GM21447 (cell line): ENCODE measurements at regions not wholly inside any gene's neighbourhood (a gene's known extent, or its start where the extent isn't known, plus 50 kb on each side); places are given as distances from the start of the nearest gene placed in this dataset.

Experiments
- ATAC-seq: cut with Tn5 transposase; IDR thresholded peaks from one replicate; pipeline ENCODE4 v1.9.1; 2021; ENCODE audit not compliant: unreplicated experiment

DNA sequence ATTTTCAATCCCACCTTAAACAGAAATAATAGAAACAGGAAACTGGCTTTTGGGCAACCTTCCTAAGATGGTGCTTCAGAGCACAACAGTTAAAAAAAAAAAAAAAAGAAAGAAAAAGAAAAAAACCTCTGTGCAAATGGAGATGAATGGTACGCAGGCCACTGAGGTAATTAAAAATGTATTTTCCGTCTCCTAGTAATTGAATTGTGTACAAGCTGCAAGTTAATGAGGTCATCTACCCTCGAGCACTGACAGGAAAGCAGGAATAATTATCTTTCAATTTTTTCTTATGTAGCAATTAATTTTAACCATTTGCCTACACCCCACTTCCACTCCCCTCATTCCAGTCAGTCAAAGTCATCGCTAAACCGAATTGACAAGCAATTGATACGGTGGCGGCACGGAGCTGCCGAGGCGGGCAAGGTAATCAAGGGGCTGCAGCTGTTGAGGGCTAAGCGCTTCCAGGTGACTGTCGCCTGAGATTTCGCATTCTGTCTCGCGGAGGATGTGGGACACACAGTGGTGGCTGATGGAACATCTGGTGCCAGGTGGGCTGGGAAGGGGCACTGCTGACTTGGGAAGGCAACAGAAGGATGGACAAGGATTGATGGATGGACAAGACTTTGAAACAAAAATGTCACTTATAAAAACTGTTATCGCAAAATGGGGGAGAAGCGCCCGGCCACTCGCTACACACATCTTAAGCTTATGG, 109.4 kb downstream of the RCN1 start:
- ATAC-seq = no peak

DNA sequence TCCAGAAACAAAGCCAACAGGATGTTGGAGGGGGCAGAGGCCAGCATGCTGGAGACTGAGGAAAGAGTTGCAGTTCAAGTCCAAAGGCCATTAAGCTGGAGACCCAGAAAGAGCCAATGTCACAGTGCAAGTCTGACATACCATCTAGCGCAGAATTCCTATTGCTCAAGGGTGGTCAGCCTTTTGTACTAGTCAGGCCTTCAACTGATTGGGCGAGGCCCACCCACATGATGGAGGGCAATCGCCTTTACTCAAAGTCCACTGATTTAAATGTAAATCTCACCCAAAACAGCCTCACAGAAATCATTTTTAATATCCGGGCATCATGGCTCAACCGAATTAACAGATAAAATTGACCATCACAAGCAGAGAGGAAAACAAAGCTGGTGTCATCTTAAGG, 113.9 kb downstream of the RCN1 start:
- no peak for ATAC-seq

DNA sequence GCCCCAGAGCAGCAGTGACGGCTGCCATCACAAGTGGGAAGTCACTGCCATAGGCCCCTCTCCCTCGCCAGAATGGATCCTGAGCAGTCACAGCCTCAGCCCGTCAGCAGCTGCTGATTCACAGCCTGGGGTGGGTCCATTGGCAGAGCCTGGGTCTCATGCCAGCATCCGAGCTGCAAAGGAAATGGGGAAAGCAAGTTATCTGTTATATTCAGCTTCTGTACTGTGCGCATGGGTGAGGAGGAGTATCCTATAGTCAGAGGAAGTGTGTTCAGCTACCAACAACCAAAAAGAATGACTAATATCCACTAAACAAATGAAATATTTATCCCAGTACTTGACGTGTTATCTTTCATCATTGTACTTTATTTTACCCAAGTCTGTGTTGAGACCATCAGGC, 119.7 kb downstream of the RCN1 start:
- ATAC-seq = no peak

DNA sequence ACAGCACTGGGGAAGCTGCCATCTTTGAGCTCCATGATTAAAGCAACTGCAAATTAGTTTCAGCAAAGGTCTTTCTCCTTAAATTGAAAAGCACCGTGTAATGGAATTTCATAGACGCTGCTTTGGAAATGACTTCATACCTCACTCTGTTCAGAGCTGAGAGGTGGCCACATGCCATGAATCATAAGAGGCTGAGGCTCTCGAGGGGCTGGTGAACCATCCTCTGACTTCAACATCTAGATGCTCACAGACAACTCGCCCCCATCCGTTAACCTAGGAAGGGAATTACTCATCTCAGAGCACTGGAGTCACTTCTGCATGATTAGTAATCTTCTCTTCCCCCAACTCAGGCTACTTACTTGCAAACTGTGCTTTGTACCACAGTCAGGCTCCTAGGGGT, 122.3 kb downstream of the RCN1 start:
- ATAC-seq = no peak

DNA sequence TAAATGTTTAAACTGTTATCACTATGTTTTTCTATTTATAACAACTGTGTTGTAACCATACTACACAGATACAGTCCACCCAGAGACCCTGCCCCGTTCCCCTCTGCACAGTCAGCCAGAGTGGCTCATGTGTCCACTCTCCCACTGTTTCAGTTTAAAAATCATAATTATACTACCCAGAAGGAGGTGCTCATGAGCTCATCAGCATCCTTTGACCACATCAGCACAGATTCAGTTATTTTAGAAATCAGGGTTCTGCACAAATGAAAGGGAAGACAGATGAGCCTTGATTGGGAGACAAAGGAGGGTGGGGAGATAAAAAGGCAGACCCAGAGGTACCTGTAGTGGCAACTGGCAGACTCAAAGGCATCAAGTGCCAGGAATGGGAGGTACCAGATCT, 124.3 kb downstream of the RCN1 start:
- no peak for ATAC-seq

DNA sequence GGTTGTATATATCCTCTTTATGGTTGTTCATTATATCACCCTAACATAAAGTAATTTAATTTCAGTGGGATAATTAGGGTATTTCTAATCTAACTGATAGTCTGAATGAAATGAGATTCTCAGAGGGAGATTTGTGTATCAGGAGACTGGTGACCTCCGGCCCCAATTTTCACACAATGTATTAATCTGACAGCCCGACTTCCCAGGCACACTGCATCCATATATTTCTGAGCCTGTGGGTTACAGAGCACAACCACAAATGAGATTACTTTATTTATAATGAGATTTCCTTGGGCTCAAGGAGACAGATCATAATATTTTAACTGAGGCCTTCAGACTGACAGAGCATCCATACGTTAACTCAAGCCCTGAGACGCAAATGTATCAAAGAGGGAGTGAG, 125.9 kb downstream of the RCN1 start:
- no peak for ATAC-seq

DNA sequence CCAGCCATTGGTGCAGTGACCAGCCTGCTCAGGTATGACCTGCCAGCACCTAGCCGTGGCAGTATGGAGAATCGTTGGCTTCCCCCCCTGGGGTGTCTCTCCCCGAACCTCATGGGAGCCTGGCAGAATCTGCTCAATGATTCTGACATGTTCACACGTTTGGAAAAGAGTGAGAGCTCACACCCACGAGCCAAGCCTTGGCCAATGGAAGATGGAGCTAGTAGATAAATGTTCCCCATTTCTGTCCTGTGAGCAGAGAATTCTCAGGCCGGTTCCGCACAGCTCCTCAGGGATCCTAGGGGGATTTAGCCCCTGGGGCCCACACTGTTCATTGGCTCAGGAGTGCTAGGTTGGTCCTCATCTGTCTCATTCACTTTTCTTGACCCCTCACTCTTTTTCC, 128.4 kb downstream of the RCN1 start:
- ATAC-seq = no peak

DNA sequence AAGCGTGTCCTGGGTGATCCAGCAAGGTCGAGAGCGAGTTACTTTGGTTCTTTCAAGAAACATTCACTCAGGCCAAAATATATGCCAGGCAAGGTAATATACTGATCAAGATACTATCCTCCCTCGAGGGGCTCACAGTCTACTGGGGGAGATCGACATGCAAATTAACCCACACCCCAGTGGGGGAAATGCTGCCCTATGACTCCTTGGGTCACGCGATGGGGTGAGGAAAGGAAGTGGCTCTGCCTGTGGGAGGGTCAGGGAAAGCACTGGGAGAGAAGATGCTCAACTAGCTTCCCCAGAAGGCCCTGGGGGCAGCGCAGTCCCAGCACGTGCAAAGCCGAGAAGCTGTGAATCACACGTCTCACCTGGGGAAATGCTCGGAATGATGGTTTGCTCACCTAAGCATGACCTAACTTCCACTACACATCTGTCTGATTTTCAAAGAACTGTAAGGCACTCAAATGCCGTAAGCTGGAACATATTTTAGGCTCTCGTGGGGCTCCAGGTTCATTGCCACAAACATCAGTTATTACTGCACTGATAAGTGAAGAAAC, 130.7 kb downstream of the RCN1 start:
- ATAC-seq = no peak

DNA sequence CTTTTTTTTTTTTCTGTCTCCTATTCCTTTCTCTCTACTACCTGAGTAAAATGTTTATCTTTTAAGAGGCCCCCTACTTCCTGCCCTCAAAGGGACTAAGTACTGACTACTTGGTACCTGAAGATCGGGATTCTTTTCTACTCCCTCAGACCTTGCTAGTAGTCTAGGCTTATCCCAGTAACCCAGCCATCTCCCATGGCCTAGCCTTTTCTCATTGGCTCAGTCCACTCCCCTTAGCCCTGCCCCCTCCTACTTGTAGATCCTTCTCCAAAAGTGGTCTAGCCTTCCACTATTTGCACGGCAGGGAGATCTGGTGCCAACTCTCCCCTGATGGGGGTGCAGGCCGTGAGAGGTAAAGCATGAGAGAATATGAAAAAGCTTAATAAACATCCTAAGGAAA, 133.7 kb downstream of the RCN1 start:
- no peak for ATAC-seq

DNA sequence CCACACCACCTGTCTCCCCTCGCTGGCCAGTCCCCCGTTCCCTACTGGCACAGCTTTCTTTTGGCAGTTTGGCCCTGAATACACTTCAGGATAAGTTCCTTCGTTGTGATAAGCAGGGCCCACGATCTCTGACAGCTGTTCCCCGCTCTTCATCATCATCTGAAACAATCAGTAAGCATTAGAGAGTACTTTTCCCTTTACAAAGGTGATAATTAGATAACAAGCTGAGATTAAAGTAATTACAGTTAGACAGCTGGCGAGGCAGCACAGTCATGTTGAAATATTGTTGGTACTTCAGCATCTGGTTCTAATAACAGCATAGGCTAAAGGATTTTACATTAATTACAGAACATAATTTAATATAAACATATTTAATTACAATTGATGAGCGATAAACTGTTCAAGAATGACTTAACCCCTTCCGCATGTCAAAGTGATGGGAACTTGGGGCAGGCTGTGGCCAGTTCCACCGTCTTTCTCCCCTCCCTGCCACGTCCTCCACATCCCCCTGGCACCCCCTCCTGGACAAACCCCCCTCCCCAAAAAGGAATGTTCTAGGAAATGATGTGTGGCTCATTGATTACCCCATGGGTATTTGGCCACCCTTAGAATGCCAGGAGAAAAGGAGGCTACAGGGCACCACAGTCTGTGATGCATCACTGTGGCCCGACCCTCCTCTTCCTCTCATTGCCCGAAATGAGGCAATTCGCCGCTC, 134.9 kb downstream of the RCN1 start:
- ATAC-seq = no peak

DNA sequence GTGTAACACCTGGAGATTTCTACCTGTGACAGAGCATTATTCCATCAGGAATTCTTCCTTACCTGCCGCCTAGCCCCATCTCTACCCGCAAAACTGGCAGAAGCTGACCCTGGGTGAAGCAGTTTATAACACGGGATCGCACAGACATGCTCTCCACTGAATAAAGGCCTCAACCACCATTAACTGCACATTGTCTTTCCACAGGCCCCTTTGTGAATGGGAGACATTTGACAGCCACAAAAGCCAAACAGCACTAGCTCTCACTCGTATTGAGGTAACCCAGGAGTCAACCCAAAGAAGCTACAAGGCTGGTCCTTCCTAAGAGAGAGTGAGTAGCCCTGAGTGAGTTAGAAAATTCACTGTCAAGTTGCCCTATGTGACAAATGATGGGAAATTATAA, 135.6 kb downstream of the RCN1 start:
- no peak for ATAC-seq

DNA sequence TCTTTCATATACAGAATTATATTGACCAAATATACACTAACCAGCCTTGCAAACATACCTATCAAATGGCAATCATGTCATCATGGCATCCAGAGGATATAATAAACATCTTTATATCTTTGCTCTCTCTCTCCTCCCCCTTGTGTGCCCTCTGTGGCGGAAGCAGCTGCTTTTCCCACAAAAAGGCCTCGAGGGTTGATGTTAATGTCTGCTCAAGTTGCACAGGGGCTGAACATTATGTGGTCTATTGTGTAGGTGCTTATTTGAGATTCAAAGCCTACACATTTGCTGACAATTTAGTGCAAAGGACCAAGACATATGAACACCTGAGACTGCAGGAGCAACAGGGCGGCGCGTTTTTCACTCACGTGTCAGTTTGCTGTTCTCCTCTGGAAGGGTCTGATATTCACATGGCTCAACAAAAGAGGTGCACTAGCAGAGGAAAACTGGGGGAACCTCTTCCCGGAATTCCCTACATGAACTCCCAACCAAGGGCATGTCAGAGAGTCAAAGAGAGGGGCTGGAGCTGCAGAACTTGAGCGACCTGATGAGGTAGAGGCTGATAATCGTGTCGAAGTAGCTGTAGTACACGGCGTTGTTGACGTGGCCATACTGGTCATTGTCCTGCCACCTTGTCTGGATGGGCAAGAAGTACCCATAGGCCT, 138.8 kb downstream of the RCN1 start:
- no peak for ATAC-seq

DNA sequence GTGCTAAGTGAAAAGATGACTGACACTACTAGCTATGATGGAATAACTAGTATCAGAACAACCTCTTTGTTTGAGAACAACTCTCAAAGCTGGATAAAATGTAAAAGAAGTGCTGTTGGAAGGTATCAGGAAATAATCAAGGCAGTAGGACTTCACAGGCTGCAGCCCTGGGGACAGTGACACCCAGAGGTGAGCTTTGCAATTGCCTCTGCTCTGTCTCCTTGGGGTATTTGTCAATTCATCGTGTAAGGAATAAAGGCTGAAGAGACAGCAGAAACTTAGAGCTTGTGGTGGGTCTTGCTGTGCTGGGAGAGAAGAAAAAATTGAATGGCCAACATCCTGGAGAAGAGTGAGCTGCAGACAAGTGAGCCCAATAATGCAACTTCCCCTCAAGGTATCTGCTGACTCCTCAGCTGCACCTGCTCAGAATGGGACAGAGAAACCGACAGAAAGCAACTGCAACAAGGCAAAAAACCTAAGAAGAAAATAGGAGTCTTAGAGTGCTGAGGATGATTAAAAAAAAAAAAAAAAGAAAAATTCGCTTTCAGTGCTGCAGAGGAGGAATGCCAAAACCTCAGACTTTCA, 141.1 kb downstream of the RCN1 start:
- no peak for ATAC-seq

DNA sequence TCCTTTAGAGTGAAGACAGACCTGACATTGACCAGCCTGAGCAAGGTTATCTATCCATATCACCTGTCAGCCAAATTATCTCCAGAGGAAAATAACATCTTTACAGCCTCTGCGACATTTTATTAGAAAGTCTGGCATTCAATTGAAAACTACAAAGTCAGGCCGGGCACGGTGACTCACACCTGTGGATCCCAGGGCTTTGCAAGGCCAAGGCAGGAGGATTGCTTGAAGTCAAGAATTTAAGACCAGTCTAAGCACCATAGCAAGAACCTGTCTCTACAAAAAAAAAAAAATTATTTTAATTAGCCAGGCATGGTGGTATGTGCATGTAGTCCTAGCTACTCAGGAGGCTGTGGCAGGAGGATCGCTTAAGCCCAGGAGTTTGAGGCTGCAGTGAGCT, 141.6 kb downstream of the RCN1 start:
- no peak for ATAC-seq

DNA sequence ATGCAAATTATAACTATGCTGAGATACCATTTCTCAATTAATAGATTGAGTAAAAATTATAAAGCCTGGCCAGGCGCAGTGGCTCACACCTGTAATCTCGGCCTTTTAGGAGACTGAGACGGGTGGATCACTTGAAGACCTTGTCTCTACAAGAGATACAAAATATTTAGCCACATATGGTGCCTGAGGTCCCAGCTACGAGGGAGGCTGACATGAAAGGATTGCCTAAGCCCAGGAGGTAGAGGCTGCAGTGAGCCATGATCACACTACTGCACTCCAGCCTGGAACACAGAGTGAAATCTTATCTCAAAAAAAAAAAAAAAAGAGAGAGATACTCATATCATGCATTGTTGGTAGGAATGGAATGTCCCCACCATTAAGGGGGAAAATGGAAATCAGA, 142.4 kb downstream of the RCN1 start:
- no peak for ATAC-seq

DNA sequence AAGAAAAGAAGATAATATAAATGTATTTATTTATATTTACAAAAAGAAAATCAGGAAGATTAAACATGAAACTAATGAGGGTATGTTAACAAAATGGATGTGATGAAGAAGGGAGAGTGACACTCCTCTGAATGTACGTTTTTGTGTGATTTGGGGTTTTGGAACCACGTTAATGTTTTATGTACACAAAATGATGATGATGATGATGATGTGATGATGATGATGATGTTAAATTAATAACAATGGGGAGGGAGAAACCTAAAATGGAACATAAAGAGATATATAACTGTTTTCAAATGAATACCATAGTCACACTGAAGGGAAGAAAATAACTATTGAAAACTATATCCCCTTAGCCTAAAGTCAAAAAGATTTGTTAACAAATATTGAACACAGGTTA, 143.1 kb downstream of the RCN1 start:
- ATAC-seq = no peak

DNA sequence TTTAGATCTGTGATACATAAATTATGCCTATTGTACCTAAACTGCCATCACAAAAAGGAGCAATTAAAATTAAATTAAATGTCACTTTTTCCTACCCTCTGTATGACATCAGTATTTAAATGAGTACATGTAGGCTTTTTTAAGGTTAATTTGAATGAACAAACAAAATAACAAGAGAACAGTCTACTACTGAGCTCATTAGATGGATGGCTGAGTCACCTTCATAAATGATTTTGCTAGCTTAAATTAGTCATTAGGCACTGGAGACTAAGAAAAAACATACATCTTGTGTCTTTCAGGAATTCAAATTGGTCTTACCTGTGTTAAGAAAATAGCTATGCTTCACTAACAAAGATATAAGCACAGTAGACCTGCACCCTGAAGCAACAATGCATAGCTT, 153.6 kb downstream of the RCN1 start:
- no peak for ATAC-seq

DNA sequence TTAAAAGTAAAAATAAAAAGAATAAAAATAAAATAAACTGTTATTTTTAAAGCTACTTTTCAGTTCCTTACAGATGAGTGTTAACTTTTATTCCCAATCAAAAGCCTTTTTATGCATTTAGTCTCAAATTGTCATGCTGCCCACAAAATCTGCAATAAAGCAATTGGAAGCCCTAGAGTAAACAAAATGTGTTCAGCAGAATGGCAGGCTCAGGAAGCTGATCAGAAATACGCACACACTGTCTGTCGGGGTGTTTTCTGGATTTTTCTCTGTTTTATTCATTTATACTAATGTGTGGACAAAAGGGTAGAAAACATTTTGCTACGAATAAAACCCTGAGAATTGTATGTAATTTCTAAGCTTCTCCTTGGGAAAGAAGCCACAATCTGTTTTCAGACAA, 162.8 kb downstream of the RCN1 start:
- no peak for ATAC-seq

DNA sequence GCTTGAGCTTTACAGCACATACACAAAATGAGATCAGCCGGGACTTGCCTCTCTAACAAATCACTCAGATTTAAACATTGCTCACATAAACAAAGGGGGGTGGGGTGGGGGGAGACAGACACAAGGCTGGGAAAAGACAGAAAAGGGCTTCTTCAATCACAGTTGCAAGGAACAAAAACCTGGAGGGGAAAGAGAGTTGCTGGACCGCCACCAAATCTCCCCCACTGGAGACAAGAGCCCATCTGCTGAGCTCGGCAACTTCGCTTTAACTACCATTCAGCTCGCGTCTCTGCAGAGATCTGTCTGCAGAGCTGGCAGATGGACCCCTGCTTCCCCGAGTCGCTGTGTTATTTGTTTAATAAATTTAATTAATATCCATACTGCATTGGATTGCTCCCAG, 165.0 kb downstream of the RCN1 start:
- no peak for ATAC-seq

DNA sequence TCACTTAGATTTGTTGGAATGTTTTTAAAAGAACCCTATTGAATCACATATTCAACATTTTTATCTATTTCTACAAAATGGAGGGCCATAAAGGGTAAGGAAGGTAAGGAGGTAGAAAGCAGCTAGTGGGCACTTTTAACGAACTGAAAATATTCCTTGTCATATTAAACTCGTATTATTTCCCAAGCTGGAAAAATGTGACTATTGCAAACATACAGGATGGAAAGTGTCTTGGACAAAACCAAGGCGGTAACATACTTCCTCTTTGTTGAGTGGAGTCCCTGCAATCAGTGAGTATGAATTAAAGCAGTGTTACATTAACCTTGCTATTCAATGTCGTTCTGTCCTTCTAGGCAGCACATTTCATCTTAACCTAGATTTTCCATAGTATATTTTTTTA, 165.6 kb downstream of the RCN1 start:
- no peak for ATAC-seq

DNA sequence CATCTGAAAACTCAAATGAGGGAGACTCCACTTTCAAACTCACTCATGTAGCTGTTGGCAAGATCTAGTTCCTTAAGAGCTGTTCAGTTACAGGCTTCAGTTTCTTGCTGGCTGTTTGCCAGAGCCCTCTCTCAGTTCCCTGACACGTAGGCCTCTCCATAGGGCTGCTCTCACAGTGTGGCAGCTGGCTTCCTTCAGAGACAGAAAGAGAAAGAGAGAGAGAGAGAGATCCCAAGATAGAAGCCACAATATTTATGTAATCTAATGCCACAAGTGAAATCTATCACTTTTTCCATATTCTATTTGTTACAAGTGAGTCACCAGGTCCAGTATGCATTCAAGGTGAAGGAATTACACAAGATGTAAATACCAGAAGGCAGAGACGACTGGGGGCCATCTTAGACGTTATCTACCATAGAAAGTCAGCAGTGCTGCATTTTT, 168.8 kb downstream of the RCN1 start:
- peak; percentile 99 for ATAC-seq

DNA sequence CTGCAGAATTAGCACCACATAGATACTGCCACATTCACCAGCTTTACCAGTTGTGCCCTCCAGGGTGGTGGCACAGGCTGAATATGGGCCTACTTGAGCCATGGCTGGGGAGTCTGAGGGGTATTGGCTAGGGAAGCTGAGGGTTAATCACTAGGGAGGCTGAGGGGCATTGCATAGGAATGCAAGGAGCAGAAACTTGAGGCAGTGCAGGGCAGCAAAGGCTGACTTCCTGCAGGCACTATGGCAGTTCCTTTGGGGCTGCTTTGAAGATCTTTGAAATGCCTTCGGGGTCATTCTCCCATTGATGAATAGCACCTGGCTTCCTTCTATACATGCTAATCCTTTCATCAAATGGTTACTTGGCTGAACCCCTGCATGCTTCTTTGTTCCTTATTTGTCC, 171.5 kb downstream of the RCN1 start:
- no peak for ATAC-seq
